Smooth muscle cell (in vitro differentiated cells): ENCODE measurements at regions not wholly inside any gene's neighbourhood (a gene's known extent, or its start where the extent isn't known, plus 50 kb on each side); places are given as distances from the start of the nearest gene placed in this dataset.

Experiments
- DNase-seq: peaks from one replicate; lab custom pipeline; 2025; ENCODE audit not compliant: unreplicated experiment; lab: John Stamatoyannopoulos, UW
- H2AFZ ChIP-seq: fragments of 200-600 bp; sonication (generic); 2 replicates; pipeline ENCODE4 v1.6.0; 2016; ENCODE audit warnings: antibody characterized with exemption, low read depth, mild to moderate bottlenecking
- H3F3A ChIP-seq: fragments of 200-600 bp; sonication (generic); 2 replicates; pipeline ENCODE4 v1.6.0; 2017; ENCODE audit warnings: antibody characterized with exemption, low read depth
- H3K27ac ChIP-seq: fragments of 200-600 bp; sonication (generic); 2 replicates; pipeline ENCODE4 v1.5.1; 2016; ENCODE audit warnings: low read depth, mild to moderate bottlenecking
- H3K27me3 ChIP-seq: fragments of 200-600 bp; sonication (generic); 2 replicates; pipeline ENCODE4 v1.6.1; 2016; ENCODE audit warnings: low read depth, mild to moderate bottlenecking
- H3K36me3 ChIP-seq: fragments of 200-600 bp; sonication (generic); 2 replicates; pipeline ENCODE4 v1.5.1; 2016; ENCODE audit warnings: low read depth
- H3K4me1 ChIP-seq: fragments of 200-600 bp; sonication (generic); 2 replicates; pipeline ENCODE4 v1.5.1; 2016; ENCODE audit warnings: low read depth
- H3K4me2 ChIP-seq: fragments of 200-600 bp; sonication (generic); 2 replicates; pipeline ENCODE4 v1.6.0; 2016; ENCODE audit warnings: mild to moderate bottlenecking
- H3K4me3 ChIP-seq: fragments of 200-600 bp; sonication (generic); 2 replicates; pipeline ENCODE4 v1.5.1; 2016; ENCODE audit warnings: mild to moderate bottlenecking
- H3K79me2 ChIP-seq: fragments of 200-600 bp; sonication (generic); 2 replicates; pipeline ENCODE4 v1.6.0; 2016; ENCODE audit warnings: low read depth, mild to moderate bottlenecking
- H3K9ac ChIP-seq: fragments of 200-600 bp; sonication (generic); 2 replicates; pipeline ENCODE4 v1.6.0; 2016; ENCODE audit warnings: low read depth
- H3K9me3 ChIP-seq: fragments of 200-600 bp; sonication (generic); replicated peaks from 2 replicates; pipeline ENCODE4 v1.5.1; 2016; ENCODE audit warnings: low read depth
- H4K20me1 ChIP-seq: fragments of 200-600 bp; sonication (generic); 2 replicates; pipeline ENCODE4 v1.6.0; 2016; ENCODE audit warnings: low read depth
- CTCF ChIP-seq: fragments of 200-600 bp; sonication (generic); IDR thresholded peaks from 2 replicates; pipeline ENCODE4 v1.5.1; 2017; ENCODE audit warnings: borderline replicate concordance, mild to moderate bottlenecking, antibody characterized with exemption; ENCODE audit not compliant: insufficient read depth, poor library complexity, severe bottlenecking
- WGBS: methylation state at CpG from one replicate; pipeline ENCODE4 v1.1.7; 2016; ENCODE audit warnings: low lambda C conversion rate; 5-methylcytosine and 5-hydroxymethylcytosine counted together

GRCh38 chr12:91343010-91343409 lies 160.4 kb upstream of the DCN start:
- no peaks in the 10 kb centered on the region for H4K20me1 ChIP-seq
- no peak overlapping the region for H3K4me2 ChIP-seq
- H3K9me3 ChIP-seq = no peaks in the 10 kb centered on the region
- no peak for DNase-seq
- H2AFZ ChIP-seq = no peak overlapping the region
- H3K9ac ChIP-seq = no peak overlapping the region
- H3K36me3 ChIP-seq = no peaks in the 10 kb centered on the region
- H3F3A ChIP-seq = no peaks in the 10 kb centered on the region
- WGBS = 87% methylated on average over 2 of the region's 2 CpGs
- no peaks in the 10 kb centered on the region for H3K79me2 ChIP-seq
- no peaks in the 10 kb centered on the region for H3K27me3 ChIP-seq
- no peak overlapping the region for H3K4me3 ChIP-seq
- H3K4me1 ChIP-seq = no peaks in the 10 kb centered on the region
- no peak overlapping the region for H3K27ac ChIP-seq
- no peak for TF ChIP-seq CTCF

- H3K36me3 ChIP-seq = no peaks in the 10 kb centered on the region
- peak overlapping the region; percentile 15 for H3K27ac ChIP-seq
- no peaks in the 10 kb centered on the region for H3K9me3 ChIP-seq
- 8% methylated on average over 2 of the region's 2 CpGs for WGBS
- no peaks in the 10 kb centered on the region for H4K20me1 ChIP-seq
- no peak overlapping the region for H3K4me2 ChIP-seq
- TF ChIP-seq CTCF = no peak
- peaks cover 4% of the 10 kb centered on the region for H3F3A ChIP-seq
- H2AFZ ChIP-seq = peak overlapping the region; percentile 8
- no peaks in the 10 kb centered on the region for H3K27me3 ChIP-seq
- H3K4me1 ChIP-seq = no peaks in the 10 kb centered on the region
- no peaks in the 10 kb centered on the region for H3K79me2 ChIP-seq
- no peak for DNase-seq
- no peak overlapping the region for H3K9ac ChIP-seq
- no peak overlapping the region for H3K4me3 ChIP-seq
These were observed 156.5 kb upstream of the DCN start for GRCh38 chr12:91339106-91339505.

GRCh38 chr12:91335699-91336098 lies 153.1 kb upstream of the DCN start:
- H3K27ac ChIP-seq = peak overlapping the region; percentile 0
- H3K4me2 ChIP-seq = peak overlapping the region; percentile 2
- H3K79me2 ChIP-seq = no peaks in the 10 kb centered on the region
- no peak overlapping the region for H3K4me3 ChIP-seq
- no peak overlapping the region for H2AFZ ChIP-seq
- no peak for DNase-seq
- H3K36me3 ChIP-seq = no peaks in the 10 kb centered on the region
- H3K9me3 ChIP-seq = no peaks in the 10 kb centered on the region
- no peaks in the 10 kb centered on the region for H4K20me1 ChIP-seq
- no peaks in the 10 kb centered on the region for H3K4me1 ChIP-seq
- TF ChIP-seq CTCF = no peak
- H3K9ac ChIP-seq = no peak overlapping the region
- 59% methylated on average over 1 of the region's 1 CpG for WGBS
- H3F3A ChIP-seq = peaks cover 4% of the 10 kb centered on the region
- H3K27me3 ChIP-seq = no peaks in the 10 kb centered on the region

GRCh38 chr12:91333966-91334365 lies 151.3 kb upstream of the DCN start:
- no peaks in the 10 kb centered on the region for H3K9me3 ChIP-seq
- no peak for DNase-seq
- TF ChIP-seq CTCF = no peak
- H3F3A ChIP-seq = peaks cover 4% of the 10 kb centered on the region
- no peak overlapping the region for H3K27ac ChIP-seq
- no peak overlapping the region for H3K9ac ChIP-seq
- no peak overlapping the region for H3K4me2 ChIP-seq
- H4K20me1 ChIP-seq = no peaks in the 10 kb centered on the region
- no peaks in the 10 kb centered on the region for H3K79me2 ChIP-seq
- no peak overlapping the region for H3K4me3 ChIP-seq
- H3K4me1 ChIP-seq = no peaks in the 10 kb centered on the region
- no peak overlapping the region for H2AFZ ChIP-seq
- H3K36me3 ChIP-seq = no peaks in the 10 kb centered on the region
- no peaks in the 10 kb centered on the region for H3K27me3 ChIP-seq
